ENCODE measurements at regions not wholly inside any gene's neighbourhood (a gene's known extent, or its start where the extent isn't known, plus 50 kb on each side); places are given as distances from the start of the nearest gene placed in this dataset.

DNA sequence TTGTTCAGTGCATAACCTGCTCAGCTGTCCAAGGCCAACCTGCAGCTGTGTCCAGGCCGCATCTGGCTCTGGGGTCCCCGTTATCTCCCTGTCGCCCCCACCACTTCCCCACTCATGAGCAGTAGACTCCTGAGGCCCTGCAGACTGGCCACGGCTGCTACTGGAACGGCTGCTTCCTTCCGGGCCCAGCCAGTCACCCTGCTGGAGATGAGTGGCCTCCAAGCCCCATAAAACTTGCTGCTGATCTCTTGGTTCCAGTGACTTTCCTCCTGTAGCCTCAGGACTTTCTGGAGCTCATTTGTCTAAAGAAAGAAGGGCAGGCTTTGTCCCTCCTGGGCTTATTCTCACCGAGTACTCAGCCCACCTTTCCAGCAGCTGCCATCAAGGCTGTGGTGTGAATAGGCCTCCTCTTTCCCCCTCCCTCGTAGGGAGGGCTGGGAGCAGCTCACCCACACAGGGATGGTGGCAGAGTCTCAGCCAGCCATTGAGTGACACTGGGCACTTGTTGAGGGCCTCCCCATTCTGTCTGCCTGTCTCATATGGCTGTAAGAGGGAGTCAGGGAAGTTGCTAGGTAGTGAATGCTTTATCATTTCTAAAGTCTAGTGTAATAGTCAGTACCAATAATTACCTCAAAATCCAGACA is 257.3 kb downstream of the MYCN start:
- no peak for DNase-seq

DNA sequence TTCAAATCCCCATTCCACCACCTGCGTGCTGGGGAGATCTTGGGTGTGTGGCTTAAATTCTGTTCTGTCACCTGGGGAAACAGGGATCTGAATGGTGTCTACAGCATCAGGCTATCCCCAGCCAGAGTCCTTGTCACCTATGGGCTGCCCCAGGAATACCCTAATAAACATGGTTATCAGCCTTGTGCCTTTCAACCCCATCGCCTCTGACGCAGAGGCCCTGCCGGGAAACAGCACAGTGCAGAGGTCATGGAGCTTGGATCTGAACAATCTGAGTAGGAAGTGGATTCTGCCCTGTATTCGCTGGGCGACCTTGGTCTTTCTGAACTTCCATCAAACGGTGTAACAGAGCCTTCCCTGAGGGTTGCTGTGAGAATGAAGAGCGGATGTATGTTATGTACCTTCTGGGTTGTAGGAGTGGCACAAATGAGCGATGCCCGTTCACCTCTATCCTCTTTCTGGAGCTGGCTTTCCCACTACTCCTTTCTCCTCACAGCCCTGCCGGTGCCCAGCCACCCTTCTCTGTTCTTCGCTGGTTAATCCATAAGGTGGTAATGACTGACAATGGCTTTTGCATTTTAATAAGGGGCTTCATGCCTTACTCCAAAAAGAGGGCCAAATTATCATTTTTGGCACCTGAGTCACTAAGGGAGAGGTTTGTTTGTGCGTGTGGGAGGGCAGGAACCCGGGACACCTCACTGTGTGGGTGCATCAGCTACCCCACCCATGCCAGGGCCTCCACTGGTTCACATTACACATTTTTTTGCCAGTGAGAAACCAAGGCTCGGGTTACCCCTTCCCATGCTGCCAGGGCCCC is 256.5 kb downstream of the MYCN start:
- no peak for DNase-seq

DNA sequence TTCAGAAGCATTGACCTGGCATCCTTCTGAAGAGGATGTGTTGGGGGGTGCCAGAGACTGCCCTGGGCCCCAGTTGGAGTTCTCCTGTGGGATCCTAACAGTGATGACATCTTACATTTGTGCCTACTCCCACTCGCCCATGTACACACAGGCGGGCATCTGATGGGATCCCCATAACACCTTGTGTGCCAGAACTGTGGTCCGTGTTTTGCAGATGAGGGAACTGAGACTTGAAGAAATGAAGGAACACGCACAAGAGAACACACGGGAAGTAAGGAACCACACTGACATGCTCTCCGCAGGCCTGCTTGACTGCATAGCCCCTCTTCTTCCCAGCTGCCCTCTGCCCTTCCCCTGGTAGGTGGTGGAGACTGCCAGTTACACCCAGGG is 255.3 kb downstream of the MYCN start:
- no peak for DNase-seq

DNA sequence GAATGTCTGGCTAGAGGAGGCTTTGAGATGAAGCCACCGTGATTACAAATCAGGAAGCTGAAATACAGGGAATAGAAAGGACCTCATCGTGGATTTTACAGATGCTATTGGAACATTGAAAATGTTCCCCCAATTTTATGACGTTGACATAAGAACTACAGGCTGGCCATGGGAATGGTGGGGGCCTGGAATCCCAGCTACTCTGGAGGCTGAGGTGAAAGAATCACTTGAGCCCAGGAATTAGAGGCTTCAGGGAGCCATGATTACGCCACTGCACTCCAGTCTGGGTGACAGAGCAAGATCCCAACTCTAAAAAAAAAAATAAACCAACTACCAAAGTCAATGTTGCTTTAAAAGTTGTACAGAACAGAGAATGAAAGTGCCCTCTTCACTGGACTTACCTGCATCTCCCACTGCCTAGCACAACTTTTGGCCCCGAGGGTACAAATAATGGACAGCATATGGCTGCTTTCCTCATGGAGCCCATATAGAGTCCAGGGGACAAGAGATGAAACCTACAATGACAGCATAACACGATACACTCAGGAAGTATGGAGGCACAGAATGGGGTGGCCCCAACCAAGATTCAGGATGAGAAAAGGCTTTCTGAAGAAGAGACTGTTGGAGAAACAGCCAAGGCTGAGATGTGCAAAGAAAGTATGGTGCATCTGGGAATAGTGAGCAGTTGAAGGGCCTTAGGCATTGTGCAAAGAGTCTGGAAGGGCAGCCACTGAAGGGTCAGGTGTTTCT is 254.8 kb downstream of the MYCN start:
- no peak for DNase-seq

DNA sequence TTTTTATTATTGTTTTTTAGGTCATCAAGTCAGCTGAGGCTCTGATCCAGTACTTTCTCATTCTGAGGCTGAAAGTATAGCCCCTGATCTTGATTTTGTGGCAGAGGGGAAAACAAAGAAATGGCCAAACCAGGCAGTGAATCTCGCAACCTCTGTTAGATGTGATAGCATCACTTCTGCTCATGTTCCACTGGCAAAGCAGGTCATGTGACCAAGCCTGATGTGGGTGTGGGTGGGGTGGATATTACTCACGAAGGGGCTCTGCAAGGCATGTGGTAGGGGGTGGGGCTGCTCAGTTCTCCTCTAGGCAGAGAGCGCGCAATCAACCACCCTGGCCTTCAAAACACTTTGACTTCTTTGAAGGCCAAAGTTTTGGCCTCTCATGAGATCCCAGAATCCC is 254.2 kb downstream of the MYCN start:
- DNase-seq, result no peak

DNA sequence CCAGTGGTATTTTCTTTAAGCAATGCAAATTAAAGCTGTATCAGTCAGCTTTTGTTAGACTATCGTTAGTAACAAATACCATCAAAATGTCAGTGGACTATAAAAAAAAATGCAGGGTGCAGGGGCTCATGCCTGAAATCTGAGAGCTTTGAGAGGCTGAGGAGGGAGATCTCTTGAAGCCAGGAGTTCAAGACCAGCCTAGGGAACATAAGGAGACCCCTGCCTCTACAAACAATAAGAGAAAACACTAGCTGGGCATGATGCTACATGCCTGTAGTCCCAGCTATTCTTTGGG is 253.7 kb downstream of the MYCN start:
- no peak for DNase-seq

DNA sequence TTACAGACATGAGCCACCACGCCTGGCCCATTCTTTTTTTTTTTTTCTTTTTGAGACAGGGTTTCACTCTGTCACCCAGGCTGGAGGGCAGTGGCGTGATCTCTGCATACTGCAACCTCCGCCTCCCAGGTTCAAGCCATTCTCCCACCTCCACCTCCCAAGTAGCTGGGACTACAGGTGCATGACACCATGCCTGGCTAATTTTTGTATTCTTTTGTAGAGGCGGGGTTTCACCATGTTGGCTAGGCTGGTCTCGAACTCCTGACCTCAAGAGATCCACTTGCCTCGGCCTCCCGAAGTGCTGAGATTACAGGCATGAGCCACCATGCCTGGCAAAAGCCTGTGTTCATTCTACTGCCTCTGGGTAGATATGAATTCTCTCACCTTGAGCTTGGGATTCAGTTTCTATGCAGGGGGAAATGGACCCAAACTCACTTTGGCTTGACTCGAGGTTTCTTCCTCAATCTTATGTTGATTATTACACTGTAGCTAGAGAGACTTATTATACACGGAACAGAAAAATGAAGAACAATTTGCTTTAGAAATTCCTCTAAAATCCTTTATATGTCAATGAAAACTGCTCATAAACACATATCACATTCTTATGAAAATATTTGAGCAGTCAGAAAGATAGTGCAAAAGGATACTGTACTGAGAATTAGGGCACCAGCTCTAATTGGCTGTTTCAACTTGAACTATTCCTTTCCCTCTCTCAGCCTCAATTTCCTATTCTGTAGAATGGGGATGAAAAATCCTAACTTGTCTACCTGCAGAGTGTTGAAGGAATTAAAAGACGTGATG is 252.3 kb downstream of the MYCN start:
- DNase-seq, result no peak

DNA sequence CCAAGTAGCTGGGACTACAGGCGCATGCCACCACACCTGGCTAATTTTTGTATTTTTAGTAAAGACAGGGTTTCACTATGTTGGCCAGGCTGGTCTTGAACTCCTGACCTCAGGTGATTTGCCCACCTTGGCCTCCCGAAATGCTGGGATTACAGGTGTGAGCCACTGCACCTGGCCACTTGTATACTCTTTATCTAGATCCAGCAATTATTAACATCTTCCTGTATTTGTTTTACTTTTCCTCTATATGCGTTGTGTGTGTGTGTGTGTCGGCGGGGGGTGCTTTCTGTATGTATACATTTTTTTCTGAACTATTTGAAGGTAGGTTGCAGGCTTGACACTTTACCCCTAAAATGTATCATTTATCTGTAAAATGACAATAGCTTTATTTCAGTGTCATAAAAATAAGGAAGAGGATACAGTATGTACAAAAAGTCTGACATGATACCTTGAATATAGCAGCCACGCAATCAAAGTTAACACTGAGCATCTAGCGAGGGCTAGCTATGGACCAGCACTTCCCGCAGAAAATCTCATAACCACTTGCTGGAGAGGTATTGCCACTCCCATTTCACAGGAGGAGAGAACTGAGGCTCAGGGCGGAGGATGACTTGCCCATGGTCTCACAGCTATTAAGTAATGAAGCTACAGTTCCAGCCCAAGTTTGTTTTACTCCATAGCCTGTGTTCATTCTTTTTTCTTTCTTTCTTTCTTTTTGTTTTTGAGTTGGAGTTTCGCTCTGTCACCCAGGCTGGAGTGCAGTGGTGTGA is 251.3 kb downstream of the MYCN start:
- DNase-seq, result no peak

DNA sequence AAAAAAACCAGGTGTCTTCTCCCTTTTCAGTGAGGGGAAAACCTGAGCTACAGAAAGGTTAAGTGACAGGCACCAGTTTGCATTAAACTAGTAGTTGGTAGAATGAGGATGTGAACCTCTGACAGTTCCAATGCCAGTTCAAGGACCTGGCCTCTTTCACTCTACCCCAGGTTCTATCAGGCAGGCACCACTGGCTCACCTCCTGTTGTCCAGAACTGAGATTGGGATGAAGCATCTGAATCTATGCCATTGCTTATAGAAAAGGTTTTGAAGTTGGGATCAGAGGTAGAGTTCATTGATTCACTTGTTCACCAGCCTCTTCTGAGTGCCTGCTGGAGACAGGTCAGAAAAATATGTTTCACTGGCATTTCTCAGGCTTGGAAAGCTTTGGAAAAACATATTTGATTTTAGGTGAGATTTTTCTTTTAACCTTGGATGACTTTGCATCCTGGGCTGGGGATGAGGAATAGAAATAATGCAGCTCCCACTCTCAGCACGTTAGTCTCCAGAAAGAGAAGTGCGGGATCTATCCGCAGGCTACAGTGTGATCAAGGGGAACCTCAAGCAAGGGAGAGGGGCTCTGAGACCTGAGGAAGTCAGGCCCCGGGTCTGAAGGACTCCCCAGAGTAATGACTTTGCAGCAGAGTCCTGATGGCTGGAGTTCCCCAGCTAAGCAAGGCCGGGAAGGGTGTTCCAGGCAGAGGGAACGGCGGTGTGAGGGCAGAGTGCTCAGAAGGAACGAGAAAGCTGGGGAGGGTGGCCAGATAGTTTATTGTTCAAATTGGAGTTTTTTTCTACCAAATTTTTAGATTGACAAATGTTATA is 250.3 kb downstream of the MYCN start:
- DNase-seq, result no peak

DNA sequence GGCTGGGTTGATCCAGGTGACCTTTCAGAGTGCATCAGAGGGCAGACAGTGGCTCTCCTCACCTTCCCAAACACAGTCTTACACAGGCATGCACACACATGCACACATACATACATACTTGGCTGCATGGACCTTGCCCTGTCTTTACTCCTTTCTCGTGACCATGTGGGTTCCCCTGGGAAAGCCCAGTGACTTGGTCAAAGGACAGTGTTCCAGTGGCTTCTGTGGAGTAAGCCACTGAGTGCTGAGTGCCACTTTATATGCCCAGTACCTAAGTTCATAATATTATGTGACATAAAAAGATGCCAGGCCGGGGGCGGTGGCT is 249.4 kb downstream of the MYCN start:
- DNase-seq, result no peak

DNA sequence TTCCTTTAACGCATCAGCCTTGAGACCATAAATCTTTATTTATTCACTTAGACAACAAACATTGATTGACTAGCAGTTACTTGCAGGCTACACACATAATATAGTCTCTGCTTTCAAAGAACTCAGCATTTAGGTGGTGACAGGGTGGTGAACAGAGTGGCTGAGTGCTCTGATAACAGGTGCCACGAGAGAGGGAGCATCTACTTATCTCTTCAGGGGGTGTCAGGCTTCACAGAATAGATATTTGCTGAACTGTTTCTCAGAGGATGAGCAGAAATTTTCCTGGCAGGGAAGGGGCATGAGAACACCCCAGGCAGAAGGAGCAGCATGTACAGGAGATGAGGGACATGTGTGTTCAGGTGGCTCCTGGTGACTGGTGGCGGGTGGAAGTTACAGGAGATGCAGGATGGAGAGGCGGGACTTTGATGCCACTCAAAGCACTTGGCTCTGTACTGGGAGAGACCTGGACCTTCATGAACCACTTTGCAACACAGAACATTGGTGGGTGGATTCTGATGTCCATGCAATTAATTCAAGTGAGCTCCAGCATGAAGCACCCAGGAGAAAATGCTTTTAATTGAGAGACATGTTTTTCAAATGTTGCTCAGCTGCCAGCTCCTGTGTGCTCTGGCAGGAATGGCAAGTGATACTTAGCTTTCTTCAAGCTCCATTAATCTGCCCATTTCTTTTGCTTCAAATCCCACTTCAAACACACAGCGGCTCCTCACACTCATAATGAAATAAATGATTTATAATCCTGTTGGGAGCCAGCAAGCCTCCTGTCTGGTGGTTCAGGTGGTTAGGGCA is 248.9 kb downstream of the MYCN start:
- DNase-seq, result no peak

DNA sequence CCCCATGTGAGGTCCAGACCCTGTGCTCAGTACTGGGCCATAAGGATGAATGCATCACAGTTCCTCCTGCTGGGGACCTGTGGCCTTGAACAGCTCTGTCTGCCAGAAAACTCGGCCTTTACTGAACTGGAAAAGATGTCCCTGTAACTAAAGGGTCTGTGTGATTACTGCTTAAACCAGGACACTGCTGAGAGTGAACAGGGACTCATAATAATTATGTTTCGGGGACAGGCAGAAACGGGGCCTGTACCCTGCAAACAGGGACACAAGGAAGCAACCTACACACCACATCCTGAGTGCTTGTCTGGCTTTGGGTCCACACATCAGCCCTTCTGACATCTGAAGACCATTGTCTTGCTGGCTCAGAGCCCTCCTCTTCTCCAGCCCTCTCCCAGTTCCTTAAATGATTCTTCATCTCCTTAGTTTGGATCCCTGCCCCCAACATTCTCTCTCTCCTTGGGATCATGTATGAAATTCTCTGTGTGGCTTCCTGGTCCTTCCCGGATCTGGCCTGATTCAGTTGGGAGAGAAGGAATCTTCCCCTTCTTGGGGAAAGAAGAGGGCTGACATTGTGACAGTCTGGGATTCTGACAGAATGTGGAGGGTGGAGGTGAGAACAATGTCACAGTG is 248.0 kb downstream of the MYCN start:
- no peak for DNase-seq

DNA sequence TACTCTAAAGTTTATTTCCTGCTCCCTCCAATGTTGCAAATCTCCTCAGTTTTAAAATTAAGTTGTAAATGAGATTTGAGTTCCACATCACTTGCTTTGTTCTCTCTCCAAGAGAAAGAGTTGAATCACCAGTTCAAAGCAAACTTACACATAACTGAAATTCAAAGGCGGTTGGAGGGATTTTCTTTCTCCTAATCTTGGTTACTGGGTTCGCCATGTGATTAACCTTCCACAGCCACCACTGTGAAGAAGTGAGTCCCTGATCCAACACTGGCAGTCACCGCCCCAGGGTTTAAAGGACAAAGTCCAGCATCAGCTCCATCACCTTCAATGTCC is 247.1 kb downstream of the MYCN start:
- DNase-seq, result no peak

DNA sequence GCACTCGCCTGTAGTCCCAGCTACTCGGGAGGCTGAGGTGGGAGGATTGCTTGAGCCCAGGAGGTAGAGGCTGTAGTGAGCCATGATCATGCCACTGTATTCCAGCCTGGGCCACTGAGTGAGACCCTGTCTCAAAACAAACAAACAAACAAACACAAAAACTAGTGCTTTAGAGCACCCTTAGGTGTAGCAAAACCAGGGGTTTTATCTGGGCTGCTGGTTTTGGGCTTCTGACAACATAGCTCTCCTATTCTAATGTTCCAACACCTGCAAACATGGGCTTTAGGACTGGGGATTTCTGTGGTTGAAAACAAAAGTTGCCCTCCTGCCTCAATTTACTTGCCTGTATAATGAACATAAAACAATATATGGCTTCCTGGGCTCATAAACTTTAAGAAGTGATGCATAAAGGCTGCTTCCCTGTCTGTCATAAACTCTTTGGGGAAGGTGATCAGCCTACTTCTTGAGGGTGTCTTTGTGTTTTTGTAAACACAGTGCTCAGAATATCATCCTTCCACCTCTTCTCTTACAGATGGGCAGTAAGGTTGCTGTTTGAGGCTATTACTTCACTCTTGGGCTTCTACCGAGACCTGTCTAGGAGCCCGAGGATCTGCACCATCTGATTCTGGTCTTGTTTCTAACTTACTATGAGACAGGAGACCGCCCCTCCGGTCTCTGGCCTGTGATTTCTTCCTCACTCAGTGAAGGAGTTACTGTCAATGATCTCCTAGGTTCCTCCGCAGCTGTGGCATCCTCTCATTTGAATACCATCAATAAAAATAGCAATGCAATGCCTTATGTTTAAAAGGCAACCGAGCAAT is 246.5 kb downstream of the MYCN start:
- DNase-seq, result no peak

DNA sequence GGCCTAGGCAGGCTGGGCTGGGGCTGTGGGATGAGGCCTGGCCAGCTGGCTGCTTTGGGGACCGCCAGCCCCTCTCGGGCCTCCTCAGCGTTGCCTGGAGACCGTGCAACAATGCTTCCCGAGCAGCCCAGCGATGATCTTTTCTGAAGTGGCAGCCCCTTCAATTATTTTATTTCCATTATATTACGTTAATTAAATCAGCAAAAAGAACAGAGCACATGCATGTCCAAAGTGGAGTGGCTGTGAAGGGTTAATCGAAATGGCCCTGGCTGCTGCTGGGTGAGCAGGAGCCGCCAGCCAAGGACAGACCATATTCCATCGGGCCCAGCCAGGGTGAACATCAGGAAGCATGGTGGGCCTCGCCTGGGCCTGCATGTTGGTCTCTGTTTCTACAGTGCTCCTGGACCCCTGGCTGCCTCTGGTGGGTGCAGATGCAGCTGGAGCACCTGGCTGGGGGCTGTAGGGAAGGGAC is 245.5 kb downstream of the MYCN start:
- DNase-seq, result no peak

DNA sequence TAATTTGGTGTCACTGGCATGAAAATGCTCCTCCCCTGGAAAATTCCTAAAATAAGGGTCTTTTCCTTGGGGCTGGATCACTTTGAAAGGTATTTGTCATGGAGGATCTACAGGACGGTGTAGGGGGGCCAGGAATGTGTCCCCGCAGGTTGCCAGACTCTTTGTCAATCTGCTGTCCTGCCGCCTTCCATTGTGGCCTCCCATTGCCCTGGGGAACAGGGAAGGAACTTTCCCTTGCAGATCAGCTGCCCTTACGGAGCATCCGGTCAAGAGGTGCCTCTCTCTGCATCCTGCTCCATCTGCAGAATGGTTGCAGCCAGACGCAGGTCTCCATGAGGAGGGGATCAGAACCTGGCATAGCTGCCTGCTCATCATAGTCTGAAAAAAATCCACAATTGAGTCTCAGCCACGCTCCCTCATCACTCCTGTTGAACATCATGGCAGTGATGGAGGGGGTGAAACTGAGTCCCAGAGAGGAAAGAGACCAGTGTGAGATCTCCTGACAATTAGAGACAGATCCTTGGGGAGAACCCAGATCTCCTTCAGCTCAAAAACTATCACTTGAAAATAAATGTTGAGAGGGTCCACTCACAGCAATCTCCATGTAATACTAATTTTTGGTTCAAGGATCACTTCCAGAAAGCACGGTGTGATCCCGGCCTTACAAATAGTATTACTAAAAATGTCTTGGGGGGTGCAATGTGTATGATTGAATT is 244.8 kb downstream of the MYCN start:
- no peak for DNase-seq

DNA sequence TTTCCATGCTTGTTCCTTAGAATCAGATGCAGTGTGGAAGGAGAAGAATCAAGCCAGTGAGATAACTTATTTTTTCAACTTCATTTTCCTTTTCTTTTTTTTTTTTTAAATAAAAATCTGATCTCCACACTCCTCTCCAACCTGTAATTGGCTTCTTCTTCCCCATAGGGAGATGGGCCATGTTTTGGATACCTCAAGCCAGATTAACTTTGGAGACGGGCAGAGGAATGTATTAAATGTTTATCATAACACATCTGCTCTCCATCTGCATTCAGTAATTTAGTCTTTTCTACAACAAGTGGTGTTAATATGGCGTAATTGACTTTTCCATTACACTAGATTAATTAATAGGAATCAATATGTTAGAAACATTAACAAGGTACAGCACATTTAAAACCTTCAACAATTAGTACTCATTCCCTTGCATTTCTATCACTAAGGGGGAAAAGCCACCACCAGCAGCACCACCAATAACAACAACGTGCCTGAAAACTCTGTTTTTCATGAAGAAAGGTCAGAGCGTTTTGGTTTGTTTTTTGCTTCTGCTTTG is 244.1 kb downstream of the MYCN start:
- no peak for DNase-seq

DNA sequence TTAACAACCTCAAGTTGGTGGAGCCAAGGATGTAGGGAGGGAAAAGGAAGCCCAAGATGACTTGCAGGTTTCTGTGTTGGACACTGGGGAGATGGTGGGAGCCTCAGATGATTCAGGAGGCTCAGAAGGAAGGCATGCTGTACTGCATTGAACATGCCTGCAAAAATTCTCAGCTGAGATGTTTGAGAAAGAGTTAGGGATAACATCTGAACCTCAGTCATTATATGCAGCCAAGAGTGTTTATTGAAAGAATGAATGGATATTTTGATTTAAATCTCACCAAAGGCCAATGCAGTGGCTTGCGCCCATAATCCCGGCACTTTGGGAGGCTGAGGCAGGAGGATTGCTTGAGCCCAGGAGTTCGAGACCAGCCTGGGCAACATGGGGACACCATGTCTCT is 243.0 kb downstream of the MYCN start:
- DNase-seq, result no peak

All from fibroblast of skin of back (primary cell).